22Rv1 (cell line): ENCODE measurements at regions not wholly inside any gene's neighbourhood (a gene's known extent, or its start where the extent isn't known, plus 50 kb on each side); places are given as distances from the start of the nearest gene placed in this dataset.

Experiments used
- ZFX ChIP-seq: fragments of 450-650 bp; IDR thresholded peaks from 2 replicates; pipeline ENCODE4 v1.6.1; 2017; ENCODE audit warnings: antibody characterized with exemption, borderline replicate concordance
- TF ChIP-seq, protein P1 (sequence below): fragments of 450-650 bp; IDR thresholded peaks from 2 replicates; pipeline ENCODE4 v1.5.1; 2017; ENCODE audit warnings: mild to moderate bottlenecking

DNA sequence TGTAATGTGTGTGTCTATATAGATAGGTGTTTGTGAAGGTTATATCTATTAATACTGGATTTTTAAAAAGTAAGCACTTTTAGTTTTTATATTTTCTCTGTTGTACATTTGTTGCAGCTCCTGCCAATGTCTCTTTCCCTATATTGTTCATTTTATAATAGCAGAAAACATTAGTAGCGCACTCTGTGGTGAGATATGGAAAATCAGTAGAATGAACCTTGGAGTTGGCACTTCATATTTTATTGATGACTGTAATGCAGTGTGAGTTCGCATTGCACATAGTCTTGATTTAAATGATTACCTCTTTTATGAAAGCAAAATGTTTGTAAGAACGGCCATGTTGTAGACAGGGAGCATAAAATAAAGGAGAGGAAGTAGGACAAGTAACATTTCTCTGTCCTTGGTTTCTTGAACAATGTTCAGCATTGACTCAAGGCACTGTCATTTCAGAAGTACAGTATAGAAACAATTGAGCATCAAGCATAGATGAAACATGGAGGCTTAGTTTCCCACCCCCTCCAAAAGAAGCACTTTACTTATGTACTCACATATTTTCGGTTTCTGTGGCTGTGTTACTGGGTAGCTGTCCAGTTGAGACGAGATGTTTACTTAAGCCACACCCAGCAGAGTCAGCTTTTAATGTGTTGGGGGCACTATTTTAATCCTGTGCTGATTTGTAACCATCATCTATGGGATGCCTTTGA, 74.0 kb downstream of the TANC2 start:
- TF ChIP-seq, protein P1, sequence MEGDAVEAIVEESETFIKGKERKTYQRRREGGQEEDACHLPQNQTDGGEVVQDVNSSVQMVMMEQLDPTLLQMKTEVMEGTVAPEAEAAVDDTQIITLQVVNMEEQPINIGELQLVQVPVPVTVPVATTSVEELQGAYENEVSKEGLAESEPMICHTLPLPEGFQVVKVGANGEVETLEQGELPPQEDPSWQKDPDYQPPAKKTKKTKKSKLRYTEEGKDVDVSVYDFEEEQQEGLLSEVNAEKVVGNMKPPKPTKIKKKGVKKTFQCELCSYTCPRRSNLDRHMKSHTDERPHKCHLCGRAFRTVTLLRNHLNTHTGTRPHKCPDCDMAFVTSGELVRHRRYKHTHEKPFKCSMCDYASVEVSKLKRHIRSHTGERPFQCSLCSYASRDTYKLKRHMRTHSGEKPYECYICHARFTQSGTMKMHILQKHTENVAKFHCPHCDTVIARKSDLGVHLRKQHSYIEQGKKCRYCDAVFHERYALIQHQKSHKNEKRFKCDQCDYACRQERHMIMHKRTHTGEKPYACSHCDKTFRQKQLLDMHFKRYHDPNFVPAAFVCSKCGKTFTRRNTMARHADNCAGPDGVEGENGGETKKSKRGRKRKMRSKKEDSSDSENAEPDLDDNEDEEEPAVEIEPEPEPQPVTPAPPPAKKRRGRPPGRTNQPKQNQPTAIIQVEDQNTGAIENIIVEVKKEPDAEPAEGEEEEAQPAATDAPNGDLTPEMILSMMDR: no peak
- TF ChIP-seq ZFX: no peak
